ENCODE measurements at regions not wholly inside any gene's neighbourhood (a gene's known extent, or its start where the extent isn't known, plus 50 kb on each side); places are given as distances from the start of the nearest gene placed in this dataset.

DNA sequence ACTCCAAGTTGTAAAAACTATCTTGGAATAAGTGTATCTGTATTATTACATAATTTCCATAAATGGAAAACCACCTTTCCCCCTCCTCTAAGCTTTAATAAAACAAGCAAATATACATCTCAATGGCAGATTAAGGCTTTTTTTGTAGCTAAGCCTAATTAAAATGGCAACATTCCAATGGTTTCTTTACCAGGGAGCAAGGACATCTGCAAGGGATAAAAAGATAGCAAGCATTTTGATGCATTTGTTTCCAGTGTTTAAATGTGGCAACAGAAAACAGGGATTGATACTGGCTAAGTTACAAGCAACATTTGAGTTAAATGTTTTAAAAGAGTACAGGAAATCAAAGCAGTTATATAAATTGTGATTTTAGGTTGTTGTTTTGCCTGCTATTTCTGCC lies 1012.7 kb downstream of the ADGRL2 start:
- no peaks in the 10 kb centered on the region for H3K9me3 ChIP-seq (replicated peaks; ENCODE audit: control insufficient read depth, low read depth, low read length)
- no peaks in the 10 kb centered on the region for H3K27me3 ChIP-seq (ENCODE audit: control insufficient read depth, insufficient read depth, low read length)
- no peaks in the 10 kb centered on the region for H3K4me1 ChIP-seq (ENCODE audit: control insufficient read depth, insufficient read depth, low read length)
- H3K36me3 ChIP-seq (ENCODE audit: control insufficient read depth, insufficient read depth, low read length): no peaks in the 10 kb centered on the region
- no peak overlapping the region for H3K4me3 ChIP-seq (ENCODE audit: low read length)
- H3K27ac ChIP-seq (ENCODE audit: low read length): no peak overlapping the region
- peak; percentile 36 for DNase-seq

GRCh38 chr1:82810601-82811000 lies 1009.9 kb downstream of the ADGRL2 start:
- Histone ChIP-seq H3K4me3 (ENCODE audit: low read length) (no peak overlapping the region), H3K27me3 (ENCODE audit: control insufficient read depth, insufficient read depth, low read length) (no peaks in the 10 kb centered on the region), H3K36me3 (ENCODE audit: control insufficient read depth, insufficient read depth, low read length) (no peaks in the 10 kb centered on the region), H3K4me1 (ENCODE audit: control insufficient read depth, insufficient read depth, low read length) (no peaks in the 10 kb centered on the region), H3K9me3 (replicated peaks; ENCODE audit: control insufficient read depth, low read depth, low read length) (no peaks in the 10 kb centered on the region), H3K27ac (ENCODE audit: low read length) (no peak overlapping the region)
- DNase-seq: no peak
- no CpG with 5 or more reads among the region's 3 CpGs for WGBS (ENCODE audit: insufficient coverage)

DNA sequence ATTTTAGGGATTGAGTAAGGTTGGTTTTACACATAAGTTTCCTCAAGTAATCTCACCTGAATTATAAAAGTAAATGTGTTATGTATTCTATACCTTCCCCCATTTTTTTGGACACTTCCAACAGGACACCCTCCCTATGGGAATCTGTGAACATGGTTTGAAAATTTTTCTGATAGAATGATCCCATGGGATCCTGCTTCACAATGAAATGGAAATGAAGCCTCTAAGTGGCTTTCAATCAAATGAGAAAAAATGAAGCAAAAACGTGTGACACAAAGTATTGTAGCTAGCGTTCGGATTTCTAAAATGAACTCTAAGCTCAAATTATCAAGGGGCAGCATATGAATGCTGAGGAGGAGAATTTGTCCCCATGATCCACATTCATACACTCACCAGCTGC lies 1006.8 kb downstream of the ADGRL2 start:
- no peaks in the 10 kb centered on the region for H3K36me3 ChIP-seq (ENCODE audit: control insufficient read depth, insufficient read depth, low read length)
- WGBS (ENCODE audit: insufficient coverage): no CpG with 5 or more reads among the region's 3 CpGs

DNA sequence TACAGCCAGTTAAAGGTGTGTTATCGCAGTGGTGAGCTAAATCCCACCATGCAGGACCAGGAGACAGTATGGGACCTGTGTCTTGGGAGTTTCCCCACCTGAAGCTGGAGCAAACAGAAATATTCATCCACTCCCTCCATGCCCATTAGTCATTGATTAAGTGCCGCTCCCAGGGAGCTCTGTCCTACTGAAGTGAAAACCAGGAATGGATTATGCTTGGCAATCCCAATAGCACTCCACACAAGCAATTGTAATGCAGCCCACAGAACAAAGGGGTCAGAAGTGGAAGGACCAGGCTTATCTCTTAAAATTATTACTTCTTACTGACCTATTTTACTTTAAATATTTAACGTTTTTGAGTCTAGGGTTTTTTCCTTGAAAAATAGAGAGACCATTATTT lies 1005.4 kb downstream of the ADGRL2 start:
- WGBS (ENCODE audit: insufficient coverage): no CpG with 5 or more reads among the region's 3 CpGs
- H3K27me3 ChIP-seq (ENCODE audit: control insufficient read depth, insufficient read depth, low read length): no peaks in the 10 kb centered on the region
- H3K27ac ChIP-seq (ENCODE audit: low read length): no peak overlapping the region
- H3K4me3 ChIP-seq (ENCODE audit: low read length): no peak overlapping the region
- no peaks in the 10 kb centered on the region for H3K4me1 ChIP-seq (ENCODE audit: control insufficient read depth, insufficient read depth, low read length)
- no peaks in the 10 kb centered on the region for H3K36me3 ChIP-seq (ENCODE audit: control insufficient read depth, insufficient read depth, low read length)
- DNase-seq: no peak
- no peaks in the 10 kb centered on the region for H3K9me3 ChIP-seq (replicated peaks; ENCODE audit: control insufficient read depth, low read depth, low read length)

More for the DNA sequence above, 1006.8 kb downstream of the ADGRL2 start:
- Histone ChIP-seq H3K27me3 (ENCODE audit: control insufficient read depth, insufficient read depth, low read length) (no peaks in the 10 kb centered on the region), H3K27ac (ENCODE audit: low read length) (no peak overlapping the region), H3K4me3 (ENCODE audit: low read length) (no peak overlapping the region), H3K9me3 (replicated peaks; ENCODE audit: control insufficient read depth, low read depth, low read length) (no peaks in the 10 kb centered on the region), H3K4me1 (ENCODE audit: control insufficient read depth, insufficient read depth, low read length) (no peaks in the 10 kb centered on the region)
- DNase-seq: no peak

DNA sequence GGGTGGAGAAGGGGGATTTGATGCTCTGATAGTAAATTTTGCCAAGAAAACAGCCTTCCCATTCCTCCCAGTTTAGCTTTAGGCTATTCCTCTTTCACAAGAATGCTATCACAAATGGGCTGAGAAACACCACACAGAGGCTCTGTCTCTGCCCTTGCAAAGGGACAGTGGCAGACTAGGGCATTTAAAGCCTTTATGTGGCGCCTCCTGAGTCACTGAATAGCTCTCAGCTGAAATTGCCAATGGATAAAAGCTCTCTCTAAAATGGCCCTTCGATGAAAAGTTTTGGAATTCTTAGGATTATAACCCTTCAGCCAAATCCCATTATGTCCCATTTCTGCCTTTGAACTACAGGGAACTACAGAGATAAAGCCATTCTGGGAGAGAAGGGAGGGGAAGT lies 1000.4 kb downstream of the ADGRL2 start:
- no peaks in the 10 kb centered on the region for H3K36me3 ChIP-seq (ENCODE audit: control insufficient read depth, insufficient read depth, low read length)

GRCh38 chr1:82800721-82801120 lies 1000.0 kb downstream of the ADGRL2 start:
- no CpG with 5 or more reads among the region's 2 CpGs for WGBS (ENCODE audit: insufficient coverage)
- no peak overlapping the region for H3K4me3 ChIP-seq (ENCODE audit: low read length)
- H3K27me3 ChIP-seq (ENCODE audit: control insufficient read depth, insufficient read depth, low read length): no peaks in the 10 kb centered on the region
- H3K36me3 ChIP-seq (ENCODE audit: control insufficient read depth, insufficient read depth, low read length): no peaks in the 10 kb centered on the region
- no peaks in the 10 kb centered on the region for H3K4me1 ChIP-seq (ENCODE audit: control insufficient read depth, insufficient read depth, low read length)
- no peak for DNase-seq
- no peaks in the 10 kb centered on the region for H3K9me3 ChIP-seq (replicated peaks; ENCODE audit: control insufficient read depth, low read depth, low read length)
- no peak overlapping the region for H3K27ac ChIP-seq (ENCODE audit: low read length)

More for the DNA sequence above, 1000.4 kb downstream of the ADGRL2 start:
- H3K4me3 ChIP-seq (ENCODE audit: low read length): no peak overlapping the region
- no peaks in the 10 kb centered on the region for H3K27me3 ChIP-seq (ENCODE audit: control insufficient read depth, insufficient read depth, low read length)
- 88% methylated on average over 1 of the region's 2 CpGs for WGBS (ENCODE audit: insufficient coverage)
- no peak for DNase-seq
- no peak overlapping the region for H3K27ac ChIP-seq (ENCODE audit: low read length)
- H3K4me1 ChIP-seq (ENCODE audit: control insufficient read depth, insufficient read depth, low read length): no peaks in the 10 kb centered on the region
- H3K9me3 ChIP-seq (replicated peaks; ENCODE audit: control insufficient read depth, low read depth, low read length): no peaks in the 10 kb centered on the region

DNA sequence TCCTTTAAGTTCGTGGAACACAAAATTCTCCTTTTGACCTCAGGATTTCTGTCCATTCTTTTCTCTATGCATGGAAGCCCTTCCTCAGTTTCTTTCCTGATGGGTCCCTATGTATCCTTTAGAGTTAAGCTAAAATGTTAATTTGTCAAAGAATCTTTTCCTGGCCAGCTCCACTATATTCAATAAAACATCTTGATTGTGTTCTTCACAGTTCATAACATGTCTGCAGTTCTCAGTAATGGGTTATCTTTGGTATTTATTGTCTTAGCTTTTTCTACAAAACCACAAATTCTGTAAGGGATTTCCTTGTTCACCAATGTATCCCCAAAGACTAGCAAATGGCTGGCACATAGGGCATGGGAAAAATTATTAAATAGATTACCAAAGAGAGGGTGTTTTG lies 998.5 kb downstream of the ADGRL2 start:
- no peak overlapping the region for H3K27ac ChIP-seq (ENCODE audit: low read length)
- H3K36me3 ChIP-seq (ENCODE audit: control insufficient read depth, insufficient read depth, low read length): no peaks in the 10 kb centered on the region
- H3K4me3 ChIP-seq (ENCODE audit: low read length): no peak overlapping the region
- H3K9me3 ChIP-seq (replicated peaks; ENCODE audit: control insufficient read depth, low read depth, low read length): no peaks in the 10 kb centered on the region
- no peaks in the 10 kb centered on the region for H3K27me3 ChIP-seq (ENCODE audit: control insufficient read depth, insufficient read depth, low read length)
- WGBS (ENCODE audit: insufficient coverage): no CpG with 5 or more reads among the region's 1 CpG
- no peak for DNase-seq
- H3K4me1 ChIP-seq (ENCODE audit: control insufficient read depth, insufficient read depth, low read length): no peaks in the 10 kb centered on the region

DNA sequence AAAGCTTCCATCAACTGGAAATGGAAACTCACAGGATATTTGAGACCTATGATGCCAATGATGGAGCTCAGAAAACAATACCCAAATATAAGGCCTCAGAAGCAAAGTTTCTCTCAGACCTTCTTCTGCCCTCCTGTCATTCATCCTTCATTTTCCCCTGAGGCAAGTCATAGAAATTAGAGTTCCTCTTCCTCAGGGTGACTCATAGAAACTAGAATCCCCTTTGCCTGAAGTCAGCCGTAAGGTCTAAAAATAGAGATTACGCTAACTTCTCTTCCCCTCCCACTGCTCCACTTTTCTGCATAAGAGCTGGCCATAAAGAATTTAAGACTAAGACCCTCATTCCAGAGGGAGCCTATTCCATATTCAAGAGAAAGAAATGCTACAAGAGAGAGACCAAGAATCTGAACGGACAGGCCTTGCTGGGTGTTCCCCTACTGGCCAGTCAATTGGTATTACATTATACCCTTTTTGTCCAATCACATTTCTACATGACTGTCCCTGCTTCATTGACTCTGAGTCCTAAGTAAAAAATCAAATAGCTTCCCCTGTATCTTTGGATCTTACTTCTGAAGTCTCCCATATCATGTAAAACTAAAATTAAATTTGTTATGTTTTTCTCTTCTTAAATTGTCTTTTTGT lies 994.9 kb downstream of the ADGRL2 start:
- 60% methylated on average over 1 of the region's 3 CpGs for WGBS (ENCODE audit: insufficient coverage)
- H3K4me1 ChIP-seq (ENCODE audit: control insufficient read depth, insufficient read depth, low read length): no peaks in the 10 kb centered on the region
- no peak for DNase-seq

GRCh38 chr1:82792151-82792550 lies 991.4 kb downstream of the ADGRL2 start:
- 93% methylated on average over 3 of the region's 4 CpGs for WGBS (ENCODE audit: insufficient coverage)
- Histone ChIP-seq H3K27ac (ENCODE audit: low read length) (no peak overlapping the region), H3K27me3 (ENCODE audit: control insufficient read depth, insufficient read depth, low read length) (no peaks in the 10 kb centered on the region), H3K36me3 (ENCODE audit: control insufficient read depth, insufficient read depth, low read length) (no peaks in the 10 kb centered on the region), H3K4me3 (ENCODE audit: low read length) (no peak overlapping the region), H3K4me1 (ENCODE audit: control insufficient read depth, insufficient read depth, low read length) (no peaks in the 10 kb centered on the region), H3K9me3 (replicated peaks; ENCODE audit: control insufficient read depth, low read depth, low read length) (peaks cover 6% of the 10 kb centered on the region)
- DNase-seq: no peak

More for the DNA sequence above, 994.9 kb downstream of the ADGRL2 start:
- no peak overlapping the region for H3K27ac ChIP-seq (ENCODE audit: low read length)
- H3K27me3 ChIP-seq (ENCODE audit: control insufficient read depth, insufficient read depth, low read length): no peaks in the 10 kb centered on the region
- no peak overlapping the region for H3K4me3 ChIP-seq (ENCODE audit: low read length)
- H3K9me3 ChIP-seq (replicated peaks; ENCODE audit: control insufficient read depth, low read depth, low read length): peaks cover 3% of the 10 kb centered on the region
- no peaks in the 10 kb centered on the region for H3K36me3 ChIP-seq (ENCODE audit: control insufficient read depth, insufficient read depth, low read length)

DNA sequence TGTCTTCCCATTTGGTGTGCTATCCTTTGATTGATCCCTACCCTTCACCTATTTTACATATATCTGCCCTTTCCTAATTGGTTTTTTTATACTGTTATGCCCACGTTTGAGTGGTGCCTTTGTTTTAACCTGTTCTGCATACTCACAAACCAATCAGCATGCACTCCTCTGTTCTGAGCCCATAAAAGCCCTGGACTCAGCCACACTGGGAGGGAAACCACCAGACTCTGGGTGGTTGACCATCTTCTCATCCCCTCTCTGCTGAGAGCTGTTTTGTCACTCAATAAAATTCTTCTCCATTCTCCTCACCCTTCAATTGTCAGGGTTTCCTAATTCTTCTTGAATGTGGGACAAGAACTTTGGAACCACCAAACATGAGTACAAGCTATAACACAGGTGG lies 989.8 kb downstream of the ADGRL2 start:
- Histone ChIP-seq H3K27me3 (ENCODE audit: control insufficient read depth, insufficient read depth, low read length) (no peaks in the 10 kb centered on the region), H3K9me3 (replicated peaks; ENCODE audit: control insufficient read depth, low read depth, low read length) (peaks cover 6% of the 10 kb centered on the region), H3K4me3 (ENCODE audit: low read length) (no peak overlapping the region), H3K27ac (ENCODE audit: low read length) (no peak overlapping the region), H3K36me3 (ENCODE audit: control insufficient read depth, insufficient read depth, low read length) (no peaks in the 10 kb centered on the region), H3K4me1 (ENCODE audit: control insufficient read depth, insufficient read depth, low read length) (no peaks in the 10 kb centered on the region)
- WGBS (ENCODE audit: insufficient coverage): 88% methylated on average over 1 of the region's 1 CpG
- no peak for DNase-seq

- H3K4me3 ChIP-seq (ENCODE audit: low read length): no peak overlapping the region
- no peaks in the 10 kb centered on the region for H3K36me3 ChIP-seq (ENCODE audit: control insufficient read depth, insufficient read depth, low read length)
- H3K27ac ChIP-seq (ENCODE audit: low read length): no peak overlapping the region
- peaks cover 6% of the 10 kb centered on the region for H3K9me3 ChIP-seq (replicated peaks; ENCODE audit: control insufficient read depth, low read depth, low read length)
- no CpG with 5 or more reads among the region's 1 CpG for WGBS (ENCODE audit: insufficient coverage)
- DNase-seq: no peak
- H3K4me1 ChIP-seq (ENCODE audit: control insufficient read depth, insufficient read depth, low read length): no peaks in the 10 kb centered on the region
- no peaks in the 10 kb centered on the region for H3K27me3 ChIP-seq (ENCODE audit: control insufficient read depth, insufficient read depth, low read length)
Observed at GRCh38 chr1:82788660-82789059, 987.9 kb downstream of the ADGRL2 start.

All from muscle of leg (tissue), 3 donors.